Kidney (tissue), 13 donors: ENCODE measurements at regions not wholly inside any gene's neighbourhood (a gene's known extent, or its start where the extent isn't known, plus 50 kb on each side); places are given as distances from the start of the nearest gene placed in this dataset.
"Not testable (repeated sequence)": the region's sequence is repeated elsewhere in the genome, so short reads cannot be mapped to it uniquely, and the experiment has no call there.

Source experiments
- DNase-seq, 5 donors: peaks; one replicate each; pipeline ENCODE4 v3.0.0-alpha.2; 2013 to 2020
- FAIRE-seq: peaks from 2 replicates; lab custom pipeline; 2012; peaks lifted over from hg19 to GRCh38; lab: Jason Lieb, UNC
- H3K27ac ChIP-seq, 2 donors: one replicate each; pipeline ENCODE4 v1.7.0; 2013; ENCODE audit warnings: low read depth in 2 of 2, low read length in 2 of 2, inconsistent platforms in 1 of 2
- H3K27me3 ChIP-seq: one replicate; pipeline ENCODE4 v1.7.1; 2013; ENCODE audit warnings: low read length, inconsistent platforms; ENCODE audit not compliant: control insufficient read depth, insufficient read depth
- H3K36me3 ChIP-seq, 3 donors: one replicate each; pipeline versions ENCODE4 v1.7.0 to v1.7.1; 2013; ENCODE audit warnings: low read length in 3 of 3, control low read depth in 1 of 3, inconsistent platforms in 1 of 3; ENCODE audit not compliant: insufficient read depth in 3 of 3, control insufficient read depth in 2 of 3
- H3K4me1 ChIP-seq, 3 donors: one replicate each; pipeline versions ENCODE4 v1.7.0 to v1.7.1; 2013; ENCODE audit warnings: low read length in 3 of 3, inconsistent platforms in 1 of 3, low read depth in 1 of 3; ENCODE audit not compliant: control insufficient read depth in 2 of 3, insufficient read depth in 2 of 3
- H3K4me3 ChIP-seq, 3 donors: one replicate each; pipeline versions ENCODE4 v1.7.0 to v1.8.1; 2013; ENCODE audit warnings: low read length in 3 of 3, control low read depth in 1 of 3, inconsistent platforms in 1 of 3
- H3K9ac ChIP-seq, 3 donors: one replicate each; pipeline versions ENCODE4 v1.7.0 to v1.7.1; 2013; ENCODE audit warnings: low read length in 3 of 3, control low read depth in 1 of 3, inconsistent platforms in 1 of 3
- H3K9me3 ChIP-seq, 3 donors: one replicate each; pipeline versions ENCODE4 v1.7.0 to v1.7.1; 2013; ENCODE audit warnings: low read length in 3 of 3, control low read depth in 1 of 3, inconsistent platforms in 1 of 3; ENCODE audit not compliant: control insufficient read depth in 2 of 3, insufficient read depth in 1 of 3
- CTCF ChIP-seq: IDR thresholded peaks from 3 replicates; pipeline ENCODE4 v1.5.1; 2012; ENCODE audit warnings: mild to moderate bottlenecking, moderate library complexity, borderline replicate concordance; ENCODE audit not compliant: insufficient read depth; ENCODE audit errors: extremely low read depth
- intact Hi-C: fragments of 100-400 bp; cut with DNase I; formaldehyde crosslinking; loops from one replicate; pipeline ENCODE4 v1.11.1; 2022
- donor health status: control.
- donor health status: control.
- donor health status: control.
- donor health status: control.
- donor health status: control.
- donor health status: DM: yes; HTN: yes; CAD: no.
- donor health status: Normal renal cell carcinoma (clear cell type).

DNA sequence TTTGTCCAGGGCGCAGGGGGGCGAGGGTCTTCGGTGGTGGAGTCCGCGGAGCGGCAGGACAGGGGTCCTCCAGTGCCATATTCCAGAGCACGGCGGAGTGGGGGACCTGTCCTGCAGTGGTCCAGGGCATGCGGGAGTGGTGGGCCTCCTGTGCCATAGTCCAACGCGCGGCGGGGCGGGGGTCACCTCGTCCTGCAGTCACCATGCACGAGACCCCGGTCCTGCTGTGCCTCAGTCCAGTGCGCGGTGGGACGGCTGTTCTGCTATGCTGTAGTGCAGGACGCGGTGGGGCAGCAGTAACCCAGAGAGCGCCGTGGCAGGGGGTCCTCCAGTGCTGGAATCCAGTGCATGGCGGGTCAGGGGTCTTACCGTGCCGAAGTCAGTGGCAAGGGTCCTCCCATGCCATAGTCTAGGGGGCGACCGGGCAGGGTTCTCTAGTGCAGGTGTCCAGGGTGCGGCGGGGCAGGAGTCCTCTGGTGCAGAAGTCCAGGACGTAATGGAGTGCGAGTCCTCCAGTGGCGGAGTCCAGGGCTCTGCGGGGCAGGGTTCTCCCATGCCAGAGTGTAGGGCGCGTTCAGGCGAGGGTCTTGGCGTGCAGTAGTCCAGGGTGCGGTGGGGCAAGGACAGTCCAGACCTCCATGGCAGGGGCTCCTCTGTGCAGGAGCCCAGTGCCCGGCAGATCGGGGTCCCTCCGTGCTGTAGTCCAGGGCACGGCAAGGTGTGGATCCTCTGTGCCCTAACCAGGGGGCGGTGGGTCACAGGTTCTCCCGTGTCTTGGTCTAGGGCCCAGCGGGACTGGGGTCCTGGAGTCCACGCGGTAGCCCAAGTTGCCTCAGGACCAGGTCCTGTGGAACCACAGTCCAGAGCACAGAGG lies 130.4 kb downstream of the CCDC74A start:
- Histone ChIP-seq H3K9me3 (no peaks in the 10 kb centered on the region), H3K9ac (no peak overlapping the region), H3K27ac (no peak overlapping the region), H3K4me1 (no peaks in the 10 kb centered on the region), H3K27me3 (no peaks in the 10 kb centered on the region), H3K4me3 (no peak overlapping the region), H3K36me3 (no peaks in the 10 kb centered on the region)
- FAIRE-seq (no peak), DNase-seq (peak in 1 of 5 donors; percentile 73)
- intact Hi-C loops, result no loop called here
- TF ChIP-seq CTCF, result no peak

- Histone ChIP-seq H3K4me1 (no peaks in the 10 kb centered on the region), H3K9ac (no peak overlapping the region), H3K9me3 (no peaks in the 10 kb centered on the region), H3K27me3 (no peaks in the 10 kb centered on the region), H3K27ac (no peak overlapping the region), H3K4me3 (no peak overlapping the region), H3K36me3 (no peaks in the 10 kb centered on the region)
- FAIRE-seq, result no peak
- TF ChIP-seq CTCF, result no peak
- intact Hi-C loops, result no loop called here
- no peak for DNase-seq
These were observed 131.1 kb downstream of the CCDC74A start for GRCh38 chr2:131658769-131659131.

GRCh38 chr2:131659168-131659572 lies 131.5 kb downstream of the CCDC74A start:
- no peak for FAIRE-seq
- Histone ChIP-seq H3K9ac (no peak overlapping the region), H3K36me3 (no peaks in the 10 kb centered on the region), H3K4me3 (no peak overlapping the region), H3K27me3 (no peaks in the 10 kb centered on the region), H3K27ac (no peak overlapping the region), H3K9me3 (no peaks in the 10 kb centered on the region), H3K4me1 (no peaks in the 10 kb centered on the region)
- DNase-seq, result no peak
- TF ChIP-seq CTCF, result no peak
- intact Hi-C loops, result no loop called here

GRCh38 chr2:131661101-131661782 lies 133.6 kb downstream of the CCDC74A start:
- H3K9me3 ChIP-seq, H3K27me3 ChIP-seq, H3K36me3 ChIP-seq, H3K4me3 ChIP-seq, DNase-seq, H3K9ac ChIP-seq, H3K4me1 ChIP-seq, FAIRE-seq, intact Hi-C loops, H3K27ac ChIP-seq: not testable (repeated sequence)

DNA sequence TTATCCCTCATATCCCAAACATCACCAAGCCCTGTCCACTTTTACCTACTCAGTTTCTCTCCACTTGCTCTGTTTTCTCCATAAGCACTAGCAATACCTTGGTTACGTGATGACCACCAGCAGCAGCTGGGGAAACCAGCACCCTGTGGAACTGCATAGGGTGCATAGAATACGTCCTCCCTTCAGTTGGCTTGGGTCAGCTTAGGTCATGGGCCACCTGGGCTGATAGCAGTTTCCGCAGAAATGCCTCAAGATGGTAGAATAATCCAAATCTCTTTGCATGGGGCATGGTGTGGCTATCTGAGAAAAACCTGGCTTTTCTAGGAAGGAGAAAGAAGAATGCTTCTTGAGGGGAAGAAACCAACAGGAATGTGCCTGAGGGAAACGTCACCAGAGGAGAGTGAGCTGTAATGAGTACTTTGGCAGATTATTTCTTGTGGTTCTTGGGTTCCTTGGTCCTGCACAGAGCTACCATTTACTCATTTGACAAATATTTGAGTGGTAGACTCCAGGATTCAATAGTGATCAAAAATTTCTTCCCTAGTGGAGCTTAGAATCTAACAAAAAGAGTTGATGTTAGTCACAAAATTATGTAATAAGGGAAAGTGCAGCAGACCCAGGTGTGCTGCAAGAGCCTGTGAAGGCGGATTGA lies 134.3 kb downstream of the CCDC74A start:
- H3K9ac ChIP-seq, FAIRE-seq, DNase-seq, H3K4me1 ChIP-seq, H3K27me3 ChIP-seq, H3K27ac ChIP-seq, H3K4me3 ChIP-seq, H3K36me3 ChIP-seq, intact Hi-C loops, H3K9me3 ChIP-seq: not testable (repeated sequence)
